ENCODE measurements at regions not wholly inside any gene's neighbourhood (a gene's known extent, or its start where the extent isn't known, plus 50 kb on each side); places are given as distances from the start of the nearest gene placed in this dataset.

DNA sequence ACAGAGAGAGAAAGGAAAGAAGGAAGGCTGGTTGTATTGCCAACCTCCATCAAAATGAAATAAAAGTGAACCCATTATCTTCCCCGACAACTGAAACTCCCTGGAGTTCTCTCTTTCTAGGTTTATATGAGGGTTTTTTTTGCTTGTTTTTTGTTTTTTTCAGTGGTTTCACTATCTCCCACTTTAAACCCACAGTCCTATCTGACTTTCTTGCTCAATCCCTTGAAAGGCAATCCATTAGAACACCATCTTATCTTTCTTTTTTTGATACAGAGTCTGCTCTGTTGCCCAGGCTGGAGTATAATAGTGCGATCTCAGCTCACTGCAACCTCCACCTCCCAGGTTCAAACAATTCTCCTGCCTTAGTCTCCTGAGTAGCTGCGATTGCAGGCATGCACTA lies 158.0 kb upstream of the MIR17HG start:
- TF ChIP-seq CTCF (conservative IDR thresholded peaks at IDR 0.05; ENCODE audit: low read depth, low read length) (no peak), EZH2 (IDR thresholded peaks at IDR 0.05; ENCODE audit: borderline replicate concordance, low read depth, low read length, poor library complexity, severe bottlenecking) (no peak)

Measured in A673 (cell line).